ENCODE measurements at regions not wholly inside any gene's neighbourhood (a gene's known extent, or its start where the extent isn't known, plus 50 kb on each side); places are given as distances from the start of the nearest gene placed in this dataset.
"Not testable (repeated sequence)": the region's sequence is repeated elsewhere in the genome, so short reads cannot be mapped to it uniquely, and the experiment has no call there.

GRCh38 chr1:88593358-88593757 is 90.7 kb upstream of the PKN2 start:
- Histone ChIP-seq H3K4me3 (no peak overlapping the region), H3K9me3 (peaks cover 8 to 30% of the 10 kb centered on the region in 2 donors), H3K36me3 (no peaks in the 10 kb centered on the region), H3K27me3 (no peaks in the 10 kb centered on the region), H3K27ac (no peak overlapping the region), H3K4me1 (no peaks in the 10 kb centered on the region)
- no peak for TF ChIP-seq CTCF (IDR thresholded peaks at IDR 0.05)
- DNase-seq (ENCODE audit: low spot score in 2 of 2): no peak
- intact Hi-C loops (cut with DNase I): no loop called here

DNA sequence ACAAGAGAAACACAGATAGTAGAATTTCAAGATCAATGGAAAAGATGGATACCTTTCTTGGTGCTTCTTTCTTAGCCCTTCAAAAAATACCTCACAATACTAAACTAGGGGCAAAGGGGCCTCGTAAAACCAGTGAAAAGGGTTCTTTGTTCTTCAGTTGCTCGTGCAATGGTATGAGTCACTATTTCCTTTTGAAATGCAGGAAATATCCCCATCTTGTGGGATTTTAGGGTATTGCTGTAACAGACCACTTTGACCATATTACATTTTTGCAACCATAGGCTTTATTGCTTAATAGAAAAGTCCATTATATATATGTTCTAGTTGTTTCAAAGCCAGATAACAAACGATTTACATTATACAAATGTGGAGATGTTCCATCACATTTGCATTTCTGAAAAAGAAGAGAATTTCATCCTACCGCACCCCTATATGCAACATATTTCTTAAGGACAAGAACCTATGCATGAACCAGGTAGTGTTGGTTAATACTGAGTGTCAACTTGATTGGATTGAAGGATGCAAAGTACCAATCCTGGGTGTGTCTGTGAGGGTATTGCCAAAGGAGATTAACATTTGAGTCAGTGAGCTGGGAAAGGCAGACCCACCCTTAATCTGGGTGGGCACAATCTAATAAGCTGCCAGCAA is 88.6 kb upstream of the PKN2 start:
- Histone ChIP-seq H3K4me3 (no peak overlapping the region), H3K27ac (no peak overlapping the region), H3K4me1 (no peaks in the 10 kb centered on the region), H3K9me3 (peaks cover 11 to 36% of the 10 kb centered on the region in 2 donors), H3K36me3 (no peaks in the 10 kb centered on the region), H3K27me3 (no peaks in the 10 kb centered on the region)
- TF ChIP-seq CTCF (IDR thresholded peaks at IDR 0.05): no peak
- intact Hi-C loops (cut with DNase I): no loop called here
- DNase-seq (ENCODE audit: low spot score in 2 of 2): no peak

DNA sequence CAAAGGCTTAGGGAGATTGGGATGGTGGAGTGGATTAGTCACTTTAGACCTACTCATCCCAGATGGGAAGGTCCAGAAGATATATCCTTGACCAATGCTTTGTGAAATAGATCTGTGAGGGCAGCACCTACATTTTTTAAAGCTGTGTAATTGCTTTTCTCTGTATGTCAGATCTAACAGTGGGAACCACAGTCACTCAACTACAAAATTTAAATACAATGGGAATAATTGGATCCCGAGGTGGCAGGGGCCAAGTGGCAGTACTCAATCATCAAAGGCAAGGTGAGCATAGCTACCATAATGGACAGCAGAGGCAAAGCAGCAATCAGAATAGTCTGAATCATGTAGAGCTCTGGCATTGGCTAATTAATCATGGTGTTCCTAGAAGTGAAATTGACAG is 86.1 kb upstream of the PKN2 start:
- H3K27me3 ChIP-seq; H3K27ac ChIP-seq; H3K4me3 ChIP-seq; DNase-seq (ENCODE audit: low spot score in 2 of 2); H3K4me1 ChIP-seq; intact Hi-C loops (cut with DNase I); H3K36me3 ChIP-seq: not testable (repeated sequence)
- H3K9me3 ChIP-seq: peaks cover 11 to 20% of the 10 kb centered on the region in 2 donors

- intact Hi-C loops (cut with DNase I): no loop called here
- Histone ChIP-seq H3K4me1 (no peaks in the 10 kb centered on the region), H3K9me3 (no peaks in the 10 kb centered on the region), H3K36me3 (no peaks in the 10 kb centered on the region), H3K4me3 (no peak overlapping the region), H3K27me3 (no peaks in the 10 kb centered on the region), H3K27ac (no peak overlapping the region)
- peak in 1 of 3 experiments; percentile 25 for TF ChIP-seq CTCF (IDR thresholded peaks at IDR 0.05)
- no peak for DNase-seq (ENCODE audit: low spot score in 2 of 2)
Observed at GRCh38 chr1:88608139-88608943, 75.7 kb upstream of the PKN2 start.

GRCh38 chr1:88609051-88609450 is 75.0 kb upstream of the PKN2 start:
- TF ChIP-seq CTCF (IDR thresholded peaks at IDR 0.05): no peak
- H3K27me3 ChIP-seq: no peaks in the 10 kb centered on the region
- intact Hi-C loops (cut with DNase I): no loop called here
- H3K4me1 ChIP-seq: no peaks in the 10 kb centered on the region
- H3K27ac ChIP-seq: no peak overlapping the region
- no peak for DNase-seq (ENCODE audit: low spot score in 2 of 2)
- H3K36me3 ChIP-seq: no peaks in the 10 kb centered on the region
- H3K4me3 ChIP-seq: no peak overlapping the region
- no peaks in the 10 kb centered on the region for H3K9me3 ChIP-seq

- Histone ChIP-seq H3K4me1 (no peaks in the 10 kb centered on the region), H3K36me3 (no peaks in the 10 kb centered on the region), H3K27ac (no peak overlapping the region), H3K4me3 (no peak overlapping the region), H3K9me3 (no peaks in the 10 kb centered on the region), H3K27me3 (no peaks in the 10 kb centered on the region)
- no peak for TF ChIP-seq CTCF (IDR thresholded peaks at IDR 0.05)
- no peak for DNase-seq (ENCODE audit: low spot score in 2 of 2)
- intact Hi-C loops (cut with DNase I): no loop called here
Observed at GRCh38 chr1:88610687-88611086, 73.4 kb upstream of the PKN2 start.

All from ascending aorta (tissue), 2 donors.